ENCODE measurements at regions not wholly inside any gene's neighbourhood (a gene's known extent, or its start where the extent isn't known, plus 50 kb on each side); places are given as distances from the start of the nearest gene placed in this dataset.

GRCh38 chr21:21750124-21750825 is 752.1 kb downstream of the NCAM2 start:
- TF ChIP-seq CTBP1 (IDR thresholded peaks at IDR 0.05; ENCODE audit: borderline replicate concordance): no peak
- no peak for TF ChIP-seq ZNF384 (IDR thresholded peaks at IDR 0.05)
- no peak for TF ChIP-seq ELF4 (IDR thresholded peaks at IDR 0.05)
- TF ChIP-seq NFRKB (IDR thresholded peaks at IDR 0.05): no peak
- TF ChIP-seq BHLHE40 (IDR thresholded peaks at IDR 0.05; ENCODE audit: borderline replicate concordance): no peak
- TF ChIP-seq SUZ12 (IDR thresholded peaks at IDR 0.05): no peak
- no peak for TF ChIP-seq FOXA1 (IDR thresholded peaks at IDR 0.05)
- TF ChIP-seq FOXM1 (IDR thresholded peaks at IDR 0.05; ENCODE audit: borderline replicate concordance): no peak
- no peak for TF ChIP-seq FOXK2 (IDR thresholded peaks at IDR 0.05)
- TF ChIP-seq L3MBTL2 (conservative IDR thresholded peaks at IDR 0.05): no peak
- TF ChIP-seq TARDBP (IDR thresholded peaks at IDR 0.05): no peak
